Panc1 (cell line): ENCODE measurements at regions not wholly inside any gene's neighbourhood (a gene's known extent, or its start where the extent isn't known, plus 50 kb on each side); places are given as distances from the start of the nearest gene placed in this dataset.

Experiments used
- ATAC-seq: fragments of 200-7000 bp; cut with Tn5 transposase; 2 replicates; pipeline ENCODE4 v1.9.1; 2020; ENCODE audit warnings: mild to moderate bottlenecking, moderate library complexity
- BruUV-seq: library from RNA; stranded (reverse); fragments of 400-500 nt; replicated peaks from 2 replicates; lab custom pipeline; 2021; lab: Mats Ljungman, UMichigan
- CTCF ChIA-PET: fragments of 300-600 bp; sonication (Branson Sonifier 250); formaldehyde crosslinking; loops from one replicate; lab custom pipeline; 2022; ENCODE audit warnings: antibody characterized with exemption; lab: Charles Lee
- POLR2A ChIA-PET: fragments of 300-600 bp; sonication (Branson Sonifier 250); formaldehyde crosslinking; loops from one replicate; lab custom pipeline; 2022; ENCODE audit warnings: antibody characterized with exemption; lab: Charles Lee
- DNase-seq: peaks from one replicate; pipeline ENCODE4 v3.0.0-alpha.2; 2010; ENCODE audit warnings: low read depth, low spot score
- H3K27ac ChIP-seq: 2 replicates; pipeline ENCODE4 v1.5.1; 2011; ENCODE audit warnings: mild to moderate bottlenecking, low read length, inconsistent platforms
- H3K27me3 ChIP-seq: fragments of 200-500 bp; sonication (Bioruptor generic); 2 replicates; pipeline ENCODE4 v1.6.0; 2014; ENCODE audit warnings: low read length, inconsistent platforms; ENCODE audit not compliant: control insufficient read depth, insufficient read depth
- H3K36me3 ChIP-seq: fragments of 200-500 bp; sonication (Bioruptor generic); 2 replicates; pipeline ENCODE4 v1.5.1; 2014; ENCODE audit warnings: inconsistent platforms, mild to moderate bottlenecking, low read length, moderate library complexity; ENCODE audit not compliant: control insufficient read depth, insufficient read depth
- H3K4me1 ChIP-seq: 2 replicates; pipeline ENCODE4 v1.5.1; 2011; ENCODE audit warnings: inconsistent platforms, mild to moderate bottlenecking, low read length, moderate library complexity; ENCODE audit not compliant: control insufficient read depth, insufficient read depth
- H3K4me3 ChIP-seq, 2 experiments: 2 replicates each; pipeline ENCODE4 v1.5.1; 2011 to 2012; ENCODE audit warnings: low read depth in 2 of 2, low read length in 2 of 2, mild to moderate bottlenecking in 2 of 2, inconsistent platforms in 1 of 2, moderate library complexity in 1 of 2
- H3K9me3 ChIP-seq: fragments of 200-500 bp; sonication (Bioruptor generic); 2 replicates; pipeline ENCODE4 v1.5.1; 2014; ENCODE audit warnings: low read depth, mild to moderate bottlenecking, inconsistent platforms, low read length, moderate library complexity; ENCODE audit not compliant: control insufficient read depth, insufficient read depth
- POLR2AphosphoS5 ChIP-seq: IDR thresholded peaks from 2 replicates; pipeline ENCODE4 v1.6.1; 2012; ENCODE audit warnings: mild to moderate bottlenecking, low read depth, low read length, moderate library complexity
- SIN3A ChIP-seq: IDR thresholded peaks from 2 replicates; pipeline ENCODE4 v1.6.1; 2012; ENCODE audit warnings: low read depth, mild to moderate bottlenecking, low read length, moderate library complexity, borderline replicate concordance; ENCODE audit not compliant: insufficient read depth
- TCF7L2 ChIP-seq: IDR thresholded peaks from 2 replicates; pipeline ENCODE4 v1.6.1; 2011; ENCODE audit warnings: mild to moderate bottlenecking, low read depth, low read length, inconsistent platforms
- in situ Hi-C: cut with HindIII; loops from 2 replicates; pipeline ENCODE4 v1.10.0; 2016; ENCODE audit warnings: low sequenced_read_pairs, low pct_unique_long_range_greater_than_20kb
- intact Hi-C: fragments of 100-400 bp; cut with micrococcal nuclease; formaldehyde crosslinking; loops from one replicate; pipeline ENCODE4 v1.10.0; 2022; ENCODE audit not compliant: unreplicated experiment
- TF ChIP-seq, protein P1 (sequence below), 2 experiments: IDR thresholded peaks; 2 replicates each; pipeline ENCODE4 v1.6.1; 2011 to 2012; ENCODE audit warnings: low read depth in 2 of 2, control low read depth in 1 of 2, low read length in 1 of 2, mild to moderate bottlenecking in 1 of 2, moderate library complexity in 1 of 2; ENCODE audit not compliant: insufficient read depth in 1 of 2
- TF ChIP-seq, protein P2 (sequence below): fragments of 450-650 bp; IDR thresholded peaks from 2 replicates; pipeline ENCODE4 v1.5.1; 2017; ENCODE audit warnings: mild to moderate bottlenecking

DNA sequence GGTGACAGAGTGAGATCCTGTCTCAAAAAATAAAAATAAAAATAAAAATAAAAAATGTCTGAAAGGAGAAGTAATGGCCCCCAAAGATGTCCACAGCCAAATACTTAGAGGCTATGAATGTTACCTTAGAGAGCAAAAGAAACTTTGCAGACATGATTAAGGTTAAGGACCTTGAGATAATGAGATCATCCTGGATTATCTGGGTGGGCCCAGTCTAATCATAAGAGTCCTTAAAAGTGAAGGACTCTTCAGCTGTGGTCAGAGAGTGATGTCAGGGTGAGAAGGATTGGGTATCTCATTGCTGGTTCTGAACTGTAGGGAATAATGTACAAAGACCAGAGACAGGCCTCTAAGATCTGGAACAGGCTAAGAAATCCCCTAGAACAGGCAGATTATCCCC lies 84.9 kb upstream of the POU1F1 start:
- DNase-seq, result no peak
- Histone ChIP-seq H3K36me3 (no peaks in the 10 kb centered on the region), H3K4me3 (no peak overlapping the region), H3K4me1 (no peaks in the 10 kb centered on the region), H3K27me3 (no peaks in the 10 kb centered on the region), H3K27ac (no peak overlapping the region), H3K9me3 (no peaks in the 10 kb centered on the region)
- ChIA-PET CTCF (no interaction called here), POLR2A (no interaction called here)
- TF ChIP-seq SIN3A (no peak), TCF7L2 (no peak), POLR2AphosphoS5 (no peak)
- TF ChIP-seq, protein P1, sequence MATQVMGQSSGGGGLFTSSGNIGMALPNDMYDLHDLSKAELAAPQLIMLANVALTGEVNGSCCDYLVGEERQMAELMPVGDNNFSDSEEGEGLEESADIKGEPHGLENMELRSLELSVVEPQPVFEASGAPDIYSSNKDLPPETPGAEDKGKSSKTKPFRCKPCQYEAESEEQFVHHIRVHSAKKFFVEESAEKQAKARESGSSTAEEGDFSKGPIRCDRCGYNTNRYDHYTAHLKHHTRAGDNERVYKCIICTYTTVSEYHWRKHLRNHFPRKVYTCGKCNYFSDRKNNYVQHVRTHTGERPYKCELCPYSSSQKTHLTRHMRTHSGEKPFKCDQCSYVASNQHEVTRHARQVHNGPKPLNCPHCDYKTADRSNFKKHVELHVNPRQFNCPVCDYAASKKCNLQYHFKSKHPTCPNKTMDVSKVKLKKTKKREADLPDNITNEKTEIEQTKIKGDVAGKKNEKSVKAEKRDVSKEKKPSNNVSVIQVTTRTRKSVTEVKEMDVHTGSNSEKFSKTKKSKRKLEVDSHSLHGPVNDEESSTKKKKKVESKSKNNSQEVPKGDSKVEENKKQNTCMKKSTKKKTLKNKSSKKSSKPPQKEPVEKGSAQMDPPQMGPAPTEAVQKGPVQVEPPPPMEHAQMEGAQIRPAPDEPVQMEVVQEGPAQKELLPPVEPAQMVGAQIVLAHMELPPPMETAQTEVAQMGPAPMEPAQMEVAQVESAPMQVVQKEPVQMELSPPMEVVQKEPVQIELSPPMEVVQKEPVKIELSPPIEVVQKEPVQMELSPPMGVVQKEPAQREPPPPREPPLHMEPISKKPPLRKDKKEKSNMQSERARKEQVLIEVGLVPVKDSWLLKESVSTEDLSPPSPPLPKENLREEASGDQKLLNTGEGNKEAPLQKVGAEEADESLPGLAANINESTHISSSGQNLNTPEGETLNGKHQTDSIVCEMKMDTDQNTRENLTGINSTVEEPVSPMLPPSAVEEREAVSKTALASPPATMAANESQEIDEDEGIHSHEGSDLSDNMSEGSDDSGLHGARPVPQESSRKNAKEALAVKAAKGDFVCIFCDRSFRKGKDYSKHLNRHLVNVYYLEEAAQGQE (IDR thresholded peaks at IDR 0.05; ENCODE audit: insufficient read depth in 1 of 2, low read depth in 2 of 2, low read length in 1 of 2), result no peak
- TF ChIP-seq, protein P2, sequence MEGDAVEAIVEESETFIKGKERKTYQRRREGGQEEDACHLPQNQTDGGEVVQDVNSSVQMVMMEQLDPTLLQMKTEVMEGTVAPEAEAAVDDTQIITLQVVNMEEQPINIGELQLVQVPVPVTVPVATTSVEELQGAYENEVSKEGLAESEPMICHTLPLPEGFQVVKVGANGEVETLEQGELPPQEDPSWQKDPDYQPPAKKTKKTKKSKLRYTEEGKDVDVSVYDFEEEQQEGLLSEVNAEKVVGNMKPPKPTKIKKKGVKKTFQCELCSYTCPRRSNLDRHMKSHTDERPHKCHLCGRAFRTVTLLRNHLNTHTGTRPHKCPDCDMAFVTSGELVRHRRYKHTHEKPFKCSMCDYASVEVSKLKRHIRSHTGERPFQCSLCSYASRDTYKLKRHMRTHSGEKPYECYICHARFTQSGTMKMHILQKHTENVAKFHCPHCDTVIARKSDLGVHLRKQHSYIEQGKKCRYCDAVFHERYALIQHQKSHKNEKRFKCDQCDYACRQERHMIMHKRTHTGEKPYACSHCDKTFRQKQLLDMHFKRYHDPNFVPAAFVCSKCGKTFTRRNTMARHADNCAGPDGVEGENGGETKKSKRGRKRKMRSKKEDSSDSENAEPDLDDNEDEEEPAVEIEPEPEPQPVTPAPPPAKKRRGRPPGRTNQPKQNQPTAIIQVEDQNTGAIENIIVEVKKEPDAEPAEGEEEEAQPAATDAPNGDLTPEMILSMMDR, result no peak
- intact Hi-C loops (no loop called here), in situ Hi-C loops (no loop called here)
- no TSS peak for BruUV-seq
- ATAC-seq, result no peak

DNA sequence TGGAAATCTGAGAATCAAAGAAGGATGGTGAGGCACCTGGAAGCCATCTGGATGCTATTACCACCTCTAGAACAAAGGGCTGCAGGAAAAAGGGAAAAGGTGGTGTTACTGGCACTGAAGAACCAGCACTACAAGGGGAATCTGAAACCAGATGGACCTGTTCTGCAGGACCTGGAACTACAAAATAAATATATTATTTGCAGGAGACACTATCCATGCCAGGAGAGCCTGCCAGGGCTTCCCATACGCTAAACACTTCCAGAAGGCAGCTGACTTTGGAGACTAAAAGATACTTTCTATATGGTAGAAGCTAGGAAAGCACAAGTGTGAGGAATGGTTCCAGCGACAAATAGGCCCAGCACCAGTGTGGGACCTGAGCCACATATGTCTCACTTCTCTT lies 83.4 kb upstream of the POU1F1 start:
- Histone ChIP-seq H3K36me3 (no peaks in the 10 kb centered on the region), H3K4me3 (no peak overlapping the region), H3K27ac (no peak overlapping the region), H3K4me1 (no peaks in the 10 kb centered on the region), H3K9me3 (no peaks in the 10 kb centered on the region), H3K27me3 (no peaks in the 10 kb centered on the region)
- POLR2A ChIA-PET, result no interaction called here
- intact Hi-C loops, result no loop called here
- DNase-seq, result no peak
- no TSS peak for BruUV-seq
- TF ChIP-seq, protein P2, result no peak
- TF ChIP-seq SIN3A, result no peak
- no peak for TF ChIP-seq POLR2AphosphoS5
- TF ChIP-seq TCF7L2, result no peak
- TF ChIP-seq, protein P1 (IDR thresholded peaks at IDR 0.05; ENCODE audit: insufficient read depth in 1 of 2, low read depth in 2 of 2, low read length in 1 of 2), result no peak
- CTCF ChIA-PET, result no interaction called here
- in situ Hi-C loops, result no loop called here
- ATAC-seq, result no peak
